ENCODE measurements at regions not wholly inside any gene's neighbourhood (a gene's known extent, or its start where the extent isn't known, plus 50 kb on each side); places are given as distances from the start of the nearest gene placed in this dataset.

DNA sequence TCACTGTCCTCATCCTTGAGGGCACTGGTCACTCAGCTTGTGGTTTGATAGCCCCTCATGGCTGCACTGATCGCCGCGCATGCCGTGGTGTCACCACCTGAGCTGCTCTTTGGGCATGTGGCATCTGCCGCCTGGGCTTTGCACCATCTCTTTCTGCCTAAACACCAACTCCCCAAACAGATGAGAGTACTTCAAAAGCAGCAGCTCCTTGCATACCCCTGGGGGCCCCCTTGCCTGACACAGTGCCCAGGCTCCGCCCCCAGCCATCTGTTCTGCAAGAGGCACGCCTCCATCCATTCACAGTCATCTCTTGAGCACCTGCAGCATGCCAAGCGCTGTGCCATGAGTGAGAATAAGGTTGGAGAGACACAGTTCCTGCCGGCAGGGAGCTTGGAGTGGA is 104.5 kb upstream of the B3GAT1 start:
- peaks cover 2% of the 10 kb centered on the region for H3K9me3 Mint-ChIP-seq (ENCODE audit: unreplicated experiment)
- H3K36me3 ChIP-seq (ENCODE audit: insufficient read depth, low read length) = no peaks in the 10 kb centered on the region
- no peak for DNase-seq (ENCODE audit: low read depth)

DNA sequence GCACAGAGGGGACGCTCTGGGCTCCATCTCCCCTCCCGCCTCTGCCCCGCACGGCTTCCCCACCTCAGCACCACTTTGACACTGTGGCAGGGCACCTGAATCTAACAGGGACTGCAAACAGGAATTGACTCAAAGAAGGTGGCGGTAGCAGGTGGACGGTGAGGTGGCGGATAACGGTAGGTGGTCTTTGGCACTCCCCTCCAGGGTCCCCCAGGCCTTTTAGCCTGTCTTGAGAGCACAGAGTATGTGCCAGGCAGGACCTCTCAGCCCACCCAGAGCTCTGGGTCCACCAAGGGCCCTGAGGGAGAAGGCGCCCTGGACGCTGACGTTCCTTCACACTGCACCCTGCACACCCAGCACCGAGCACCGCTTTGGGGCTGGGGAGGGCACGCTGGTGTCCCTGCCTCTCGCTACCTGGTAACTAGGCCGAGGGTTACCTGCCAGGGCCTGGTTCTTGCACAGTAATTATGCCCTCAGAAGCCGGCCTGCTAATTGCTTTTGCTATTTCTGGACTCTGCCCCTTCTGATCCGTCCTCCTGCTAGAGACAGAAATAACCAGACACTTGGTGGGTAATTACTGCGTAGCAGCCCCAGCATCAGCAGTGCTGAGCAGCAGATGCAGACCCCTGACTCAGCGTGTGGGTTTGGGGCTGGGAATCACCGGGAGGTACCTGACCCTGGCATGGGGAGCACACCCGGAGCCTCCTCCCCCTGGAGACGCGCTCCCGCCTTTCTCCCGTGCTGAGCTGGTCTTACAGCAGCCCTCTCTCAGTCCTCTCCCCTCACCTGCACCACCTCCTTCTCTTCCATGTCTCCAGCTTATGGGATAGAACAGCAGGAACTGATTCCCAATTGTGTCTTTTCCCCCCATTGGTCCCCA is 103.3 kb upstream of the B3GAT1 start:
- Histone ChIP-seq H3K79me2 (ENCODE audit: insufficient read depth, low read length) (no peaks in the 10 kb centered on the region), H3K27me3 (ENCODE audit: insufficient read depth, low read length) (no peaks in the 10 kb centered on the region), H3K4me2 (ENCODE audit: low read length) (no peak overlapping the region), H2AFZ (ENCODE audit: low read depth, low read length) (no peak overlapping the region), H3K4me1 (ENCODE audit: insufficient read depth, low read length) (no peaks in the 10 kb centered on the region), H3K9ac (ENCODE audit: low read length) (no peak overlapping the region), H3K4me3 (ENCODE audit: insufficient read depth, low read depth, low read length) (no peak overlapping the region), H3K27ac (ENCODE audit: low read depth, low read length) (no peak overlapping the region), H3K9me3 (ENCODE audit: insufficient read depth, low read depth, low read length) (no peaks in the 10 kb centered on the region), H4K20me1 (ENCODE audit: insufficient read depth, low read length) (no peaks in the 10 kb centered on the region), H3K36me3 (ENCODE audit: insufficient read depth, low read length) (no peaks in the 10 kb centered on the region)
- Mint-ChIP-seq H3K27ac (ENCODE audit: unreplicated experiment) (no peak overlapping the region), H3K4me1 (ENCODE audit: low read depth, unreplicated experiment) (no peaks in the 10 kb centered on the region), H3K36me3 (ENCODE audit: low read depth, unreplicated experiment) (peaks cover 3% of the 10 kb centered on the region), H3K27me3 (ENCODE audit: low read depth, unreplicated experiment) (peaks cover 74% of the 10 kb centered on the region), H3K9me3 (ENCODE audit: unreplicated experiment) (peaks cover 2% of the 10 kb centered on the region), H3K4me3 (ENCODE audit: unreplicated experiment) (no peak overlapping the region)
- DNase-seq (ENCODE audit: low read depth) (no peak), FAIRE-seq (no peak)
- TF ChIP-seq EZH2 (IDR thresholded peaks at IDR 0.05; ENCODE audit: insufficient read depth, low read length) = no peak
- TF ChIP-seq, protein P1, sequence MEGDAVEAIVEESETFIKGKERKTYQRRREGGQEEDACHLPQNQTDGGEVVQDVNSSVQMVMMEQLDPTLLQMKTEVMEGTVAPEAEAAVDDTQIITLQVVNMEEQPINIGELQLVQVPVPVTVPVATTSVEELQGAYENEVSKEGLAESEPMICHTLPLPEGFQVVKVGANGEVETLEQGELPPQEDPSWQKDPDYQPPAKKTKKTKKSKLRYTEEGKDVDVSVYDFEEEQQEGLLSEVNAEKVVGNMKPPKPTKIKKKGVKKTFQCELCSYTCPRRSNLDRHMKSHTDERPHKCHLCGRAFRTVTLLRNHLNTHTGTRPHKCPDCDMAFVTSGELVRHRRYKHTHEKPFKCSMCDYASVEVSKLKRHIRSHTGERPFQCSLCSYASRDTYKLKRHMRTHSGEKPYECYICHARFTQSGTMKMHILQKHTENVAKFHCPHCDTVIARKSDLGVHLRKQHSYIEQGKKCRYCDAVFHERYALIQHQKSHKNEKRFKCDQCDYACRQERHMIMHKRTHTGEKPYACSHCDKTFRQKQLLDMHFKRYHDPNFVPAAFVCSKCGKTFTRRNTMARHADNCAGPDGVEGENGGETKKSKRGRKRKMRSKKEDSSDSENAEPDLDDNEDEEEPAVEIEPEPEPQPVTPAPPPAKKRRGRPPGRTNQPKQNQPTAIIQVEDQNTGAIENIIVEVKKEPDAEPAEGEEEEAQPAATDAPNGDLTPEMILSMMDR (IDR thresholded peaks at IDR 0.05; ENCODE audit: insufficient read depth, low read depth, low read length) = no peak

More for the DNA sequence above, 104.5 kb upstream of the B3GAT1 start:
- Histone ChIP-seq H3K79me2 (ENCODE audit: insufficient read depth, low read length) (no peaks in the 10 kb centered on the region), H2AFZ (ENCODE audit: low read depth, low read length) (no peak overlapping the region), H3K4me1 (ENCODE audit: insufficient read depth, low read length) (no peaks in the 10 kb centered on the region), H3K4me3 (ENCODE audit: insufficient read depth, low read depth, low read length) (no peak overlapping the region), H3K9me3 (ENCODE audit: insufficient read depth, low read depth, low read length) (no peaks in the 10 kb centered on the region), H3K27ac (ENCODE audit: low read depth, low read length) (no peak overlapping the region), H3K9ac (ENCODE audit: low read length) (no peak overlapping the region), H3K27me3 (ENCODE audit: insufficient read depth, low read length) (no peaks in the 10 kb centered on the region), H3K4me2 (ENCODE audit: low read length) (no peak overlapping the region), H4K20me1 (ENCODE audit: insufficient read depth, low read length) (no peaks in the 10 kb centered on the region)
- no peak overlapping the region for H3K4me3 Mint-ChIP-seq (ENCODE audit: unreplicated experiment)
- peaks cover 73% of the 10 kb centered on the region for H3K27me3 Mint-ChIP-seq (ENCODE audit: low read depth, unreplicated experiment)
- H3K27ac Mint-ChIP-seq (ENCODE audit: unreplicated experiment) = no peak overlapping the region
- H3K4me1 Mint-ChIP-seq (ENCODE audit: low read depth, unreplicated experiment) = no peaks in the 10 kb centered on the region
- H3K36me3 Mint-ChIP-seq (ENCODE audit: low read depth, unreplicated experiment) = peaks cover 3% of the 10 kb centered on the region
- no peak for FAIRE-seq
- no peak for TF ChIP-seq EZH2 (IDR thresholded peaks at IDR 0.05; ENCODE audit: insufficient read depth, low read length)
- TF ChIP-seq, protein P1 (IDR thresholded peaks at IDR 0.05; ENCODE audit: insufficient read depth, low read depth, low read length) = no peak

Measured in astrocyte (in vitro differentiated cells and primary cell).